ENCODE measurements at regions not wholly inside any gene's neighbourhood (a gene's known extent, or its start where the extent isn't known, plus 50 kb on each side); places are given as distances from the start of the nearest gene placed in this dataset.
A peak's percentile ranks its signal among the peaks of the same experiment; 100 is the strongest.

DNA sequence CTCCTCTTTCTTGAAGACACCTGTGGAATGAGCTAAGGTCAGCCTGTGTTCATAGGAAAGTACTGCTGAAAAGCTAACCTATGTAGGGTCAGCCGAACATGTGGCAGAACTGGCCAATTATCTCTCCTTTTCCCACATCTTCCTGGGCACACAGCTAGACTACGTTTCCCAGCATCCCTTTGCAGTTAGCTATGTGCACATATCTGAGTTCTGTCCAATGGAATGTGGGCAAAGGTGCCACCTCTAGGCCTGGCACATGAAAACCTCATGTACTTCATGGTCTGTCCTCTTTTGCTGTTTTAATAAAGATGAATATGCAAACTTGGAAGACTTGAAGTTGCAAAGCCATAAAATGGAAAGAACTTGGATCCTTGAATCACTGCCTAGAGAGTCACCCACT, 352.6 kb downstream of the TNS1 start:
- Histone ChIP-seq H3K79me2 (replicated peaks; ENCODE audit: insufficient read depth) (no peaks in the 10 kb centered on the region), H3K4me3 (no peak overlapping the region), H3K4me1 (ENCODE audit: insufficient read depth) (peaks cover 8% of the 10 kb centered on the region; the same call in 1 of the 2 replicates), H4K20me1 (replicated peaks; ENCODE audit: insufficient read depth) (no peaks in the 10 kb centered on the region), H3K36me3 (ENCODE audit: insufficient read depth) (no peaks in the 10 kb centered on the region), H3K4me2 (peak overlapping the region; percentile 44), H3K9me2 (ENCODE audit: insufficient read depth) (peaks cover 11% of the 10 kb centered on the region; the same call in 1 of the 2 replicates), H3K27ac (ENCODE audit: low read depth) (no peak overlapping the region), H3K27me3 (ENCODE audit: insufficient read depth) (no peaks in the 10 kb centered on the region), H2AFZ (peak overlapping the region; percentile 39; the same call in 1 of the 2 replicates), H3F3A (replicated peaks; ENCODE audit: low read depth) (no peaks in the 10 kb centered on the region)
- no peak for TF ChIP-seq STAT1 (IDR thresholded peaks at IDR 0.05; ENCODE audit: unreplicated experiment)
- TF ChIP-seq, protein P1, sequence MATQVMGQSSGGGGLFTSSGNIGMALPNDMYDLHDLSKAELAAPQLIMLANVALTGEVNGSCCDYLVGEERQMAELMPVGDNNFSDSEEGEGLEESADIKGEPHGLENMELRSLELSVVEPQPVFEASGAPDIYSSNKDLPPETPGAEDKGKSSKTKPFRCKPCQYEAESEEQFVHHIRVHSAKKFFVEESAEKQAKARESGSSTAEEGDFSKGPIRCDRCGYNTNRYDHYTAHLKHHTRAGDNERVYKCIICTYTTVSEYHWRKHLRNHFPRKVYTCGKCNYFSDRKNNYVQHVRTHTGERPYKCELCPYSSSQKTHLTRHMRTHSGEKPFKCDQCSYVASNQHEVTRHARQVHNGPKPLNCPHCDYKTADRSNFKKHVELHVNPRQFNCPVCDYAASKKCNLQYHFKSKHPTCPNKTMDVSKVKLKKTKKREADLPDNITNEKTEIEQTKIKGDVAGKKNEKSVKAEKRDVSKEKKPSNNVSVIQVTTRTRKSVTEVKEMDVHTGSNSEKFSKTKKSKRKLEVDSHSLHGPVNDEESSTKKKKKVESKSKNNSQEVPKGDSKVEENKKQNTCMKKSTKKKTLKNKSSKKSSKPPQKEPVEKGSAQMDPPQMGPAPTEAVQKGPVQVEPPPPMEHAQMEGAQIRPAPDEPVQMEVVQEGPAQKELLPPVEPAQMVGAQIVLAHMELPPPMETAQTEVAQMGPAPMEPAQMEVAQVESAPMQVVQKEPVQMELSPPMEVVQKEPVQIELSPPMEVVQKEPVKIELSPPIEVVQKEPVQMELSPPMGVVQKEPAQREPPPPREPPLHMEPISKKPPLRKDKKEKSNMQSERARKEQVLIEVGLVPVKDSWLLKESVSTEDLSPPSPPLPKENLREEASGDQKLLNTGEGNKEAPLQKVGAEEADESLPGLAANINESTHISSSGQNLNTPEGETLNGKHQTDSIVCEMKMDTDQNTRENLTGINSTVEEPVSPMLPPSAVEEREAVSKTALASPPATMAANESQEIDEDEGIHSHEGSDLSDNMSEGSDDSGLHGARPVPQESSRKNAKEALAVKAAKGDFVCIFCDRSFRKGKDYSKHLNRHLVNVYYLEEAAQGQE (IDR thresholded peaks at IDR 0.05; ENCODE audit: unreplicated experiment), result no peak
- TF ChIP-seq, protein P2, sequence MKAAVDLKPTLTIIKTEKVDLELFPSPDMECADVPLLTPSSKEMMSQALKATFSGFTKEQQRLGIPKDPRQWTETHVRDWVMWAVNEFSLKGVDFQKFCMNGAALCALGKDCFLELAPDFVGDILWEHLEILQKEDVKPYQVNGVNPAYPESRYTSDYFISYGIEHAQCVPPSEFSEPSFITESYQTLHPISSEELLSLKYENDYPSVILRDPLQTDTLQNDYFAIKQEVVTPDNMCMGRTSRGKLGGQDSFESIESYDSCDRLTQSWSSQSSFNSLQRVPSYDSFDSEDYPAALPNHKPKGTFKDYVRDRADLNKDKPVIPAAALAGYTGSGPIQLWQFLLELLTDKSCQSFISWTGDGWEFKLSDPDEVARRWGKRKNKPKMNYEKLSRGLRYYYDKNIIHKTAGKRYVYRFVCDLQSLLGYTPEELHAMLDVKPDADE (IDR thresholded peaks at IDR 0.05), result peak; percentile 24; the same call in 1 of the 2 replicates
- TF ChIP-seq, protein P3, sequence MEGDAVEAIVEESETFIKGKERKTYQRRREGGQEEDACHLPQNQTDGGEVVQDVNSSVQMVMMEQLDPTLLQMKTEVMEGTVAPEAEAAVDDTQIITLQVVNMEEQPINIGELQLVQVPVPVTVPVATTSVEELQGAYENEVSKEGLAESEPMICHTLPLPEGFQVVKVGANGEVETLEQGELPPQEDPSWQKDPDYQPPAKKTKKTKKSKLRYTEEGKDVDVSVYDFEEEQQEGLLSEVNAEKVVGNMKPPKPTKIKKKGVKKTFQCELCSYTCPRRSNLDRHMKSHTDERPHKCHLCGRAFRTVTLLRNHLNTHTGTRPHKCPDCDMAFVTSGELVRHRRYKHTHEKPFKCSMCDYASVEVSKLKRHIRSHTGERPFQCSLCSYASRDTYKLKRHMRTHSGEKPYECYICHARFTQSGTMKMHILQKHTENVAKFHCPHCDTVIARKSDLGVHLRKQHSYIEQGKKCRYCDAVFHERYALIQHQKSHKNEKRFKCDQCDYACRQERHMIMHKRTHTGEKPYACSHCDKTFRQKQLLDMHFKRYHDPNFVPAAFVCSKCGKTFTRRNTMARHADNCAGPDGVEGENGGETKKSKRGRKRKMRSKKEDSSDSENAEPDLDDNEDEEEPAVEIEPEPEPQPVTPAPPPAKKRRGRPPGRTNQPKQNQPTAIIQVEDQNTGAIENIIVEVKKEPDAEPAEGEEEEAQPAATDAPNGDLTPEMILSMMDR (conservative IDR thresholded peaks at IDR 0.05; ENCODE audit: low read depth in 2 of 2), result no peak
- no peak for TF ChIP-seq CREB1 (CRISPR knock-in tag; IDR thresholded peaks at IDR 0.05; ENCODE audit: low read depth)
- no peak for TF ChIP-seq POLR2AphosphoS5 (IDR thresholded peaks at IDR 0.05; ENCODE audit: low read depth)
- TF ChIP-seq NANOG (IDR thresholded peaks at IDR 0.05; ENCODE audit: borderline replicate concordance), result no peak
- TF ChIP-seq EZH2 (IDR thresholded peaks at IDR 0.05; ENCODE audit: low read depth, unreplicated experiment), result no peak
- Mint-ChIP-seq H3K27me3 (ENCODE audit: insufficient read depth, low read depth, poor library complexity) (no peaks in the 10 kb centered on the region), H3K27ac (no peak overlapping the region), H3K4me3 (no peak overlapping the region), H3K4me1 (peaks cover 18% of the 10 kb centered on the region), H3K9me3 (no peaks in the 10 kb centered on the region), H3K36me3 (ENCODE audit: low read depth) (no peaks in the 10 kb centered on the region)
- peak; percentile 24 for DNase-seq (ENCODE audit: low spot score)
- peak; percentile 77 for ATAC-seq

DNA sequence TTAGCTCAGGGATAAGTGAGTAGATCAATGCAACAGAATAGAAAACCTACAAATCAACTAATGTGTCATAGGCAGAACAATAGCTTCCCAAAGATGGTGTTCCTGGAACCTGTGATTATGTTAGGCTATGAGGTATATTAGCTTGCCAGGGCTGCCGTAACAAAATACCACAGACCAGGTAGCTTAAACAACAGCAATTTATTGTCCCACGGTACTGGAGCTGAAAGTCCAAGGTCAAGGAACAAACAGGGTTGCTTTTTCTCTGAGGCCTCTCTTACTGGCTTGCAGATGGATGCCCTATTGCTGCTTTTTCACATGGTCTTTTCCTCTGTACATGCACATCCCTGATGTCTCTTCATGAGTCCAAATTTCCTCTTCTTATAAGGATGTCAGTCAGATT, 354.9 kb downstream of the TNS1 start:
- Histone ChIP-seq H3F3A (replicated peaks; ENCODE audit: low read depth) (no peaks in the 10 kb centered on the region), H3K79me2 (replicated peaks; ENCODE audit: insufficient read depth) (no peaks in the 10 kb centered on the region), H3K4me3 (no peak overlapping the region), H3K4me1 (ENCODE audit: insufficient read depth) (peaks cover 8% of the 10 kb centered on the region; the same call in 1 of the 2 replicates), H2AFZ (no peak overlapping the region), H3K27me3 (ENCODE audit: insufficient read depth) (no peaks in the 10 kb centered on the region), H3K27ac (ENCODE audit: low read depth) (no peak overlapping the region), H3K36me3 (ENCODE audit: insufficient read depth) (no peaks in the 10 kb centered on the region), H3K9me2 (ENCODE audit: insufficient read depth) (peaks cover 7% of the 10 kb centered on the region; the same call in 1 of the 2 replicates), H3K4me2 (no peak overlapping the region), H4K20me1 (replicated peaks; ENCODE audit: insufficient read depth) (no peaks in the 10 kb centered on the region)
- Mint-ChIP-seq H3K27ac (no peak overlapping the region), H3K4me3 (no peak overlapping the region), H3K27me3 (ENCODE audit: insufficient read depth, low read depth, poor library complexity) (no peaks in the 10 kb centered on the region), H3K9me3 (no peaks in the 10 kb centered on the region), H3K4me1 (peaks cover 12% of the 10 kb centered on the region), H3K36me3 (ENCODE audit: low read depth) (no peaks in the 10 kb centered on the region)
- DNase-seq (ENCODE audit: low spot score), result no peak
- no peak for ATAC-seq
- TF ChIP-seq ZNF114 (CRISPR knock-in tag; IDR thresholded peaks at IDR 0.05) (no peak), POLR2AphosphoS5 (IDR thresholded peaks at IDR 0.05; ENCODE audit: low read depth) (no peak), EZH2phosphoT487 (IDR thresholded peaks at IDR 0.05; ENCODE audit: unreplicated experiment) (no peak), NANOG (IDR thresholded peaks at IDR 0.05; ENCODE audit: borderline replicate concordance) (no peak)
- TF ChIP-seq, protein P2 (IDR thresholded peaks at IDR 0.05), result no peak
